Esophagus (tissue), 2 donors: ENCODE measurements at regions not wholly inside any gene's neighbourhood (a gene's known extent, or its start where the extent isn't known, plus 50 kb on each side); places are given as distances from the start of the nearest gene placed in this dataset.

Source experiments
- H3K27ac ChIP-seq, 2 donors: one replicate each; pipeline ENCODE4 v1.5.1; 2013; ENCODE audit warnings: low read depth in 2 of 2, mild to moderate bottlenecking in 2 of 2, inconsistent platforms in 1 of 2, low read length in 1 of 2, moderate library complexity in 1 of 2
- H3K27me3 ChIP-seq, 2 donors: one replicate each; pipeline ENCODE4 v1.6.1; 2013; ENCODE audit warnings: low read length in 2 of 2, control low read depth in 1 of 2, mild to moderate bottlenecking in 1 of 2; ENCODE audit not compliant: insufficient read depth in 2 of 2, control insufficient read depth in 1 of 2
- H3K36me3 ChIP-seq, 2 donors: one replicate each; pipeline ENCODE4 v1.6.1; 2013; ENCODE audit warnings: low read length in 1 of 2; ENCODE audit not compliant: control insufficient read depth in 2 of 2, insufficient read depth in 2 of 2
- H3K4me1 ChIP-seq, 2 donors: one replicate each; pipeline ENCODE4 v1.6.1; 2013; ENCODE audit warnings: low read length in 1 of 2; ENCODE audit not compliant: control insufficient read depth in 2 of 2, insufficient read depth in 2 of 2
- H3K4me3 ChIP-seq, 2 donors: one replicate each; pipeline ENCODE4 v1.5.1; 2013; ENCODE audit warnings: low read length in 2 of 2, mild to moderate bottlenecking in 2 of 2, low read depth in 1 of 2, moderate library complexity in 1 of 2
- H3K9me3 ChIP-seq, 2 donors: one replicate each; pipeline ENCODE4 v1.6.1; 2013; ENCODE audit warnings: mild to moderate bottlenecking in 2 of 2, low read depth in 1 of 2, low read length in 1 of 2, moderate library complexity in 1 of 2; ENCODE audit not compliant: control insufficient read depth in 2 of 2, insufficient read depth in 1 of 2
- WGBS, 2 donors: extraction: QIAGEN DNeasy Blood & Tissue Kit; methylation state at CpG; one replicate each; pipeline ENCODE4 v1.1.7; 2013; 5-methylcytosine and 5-hydroxymethylcytosine counted together
- donor health status: healthy with polysubstance abuse.
- donor health status: Bipolar disorder and iron deficiency.

DNA sequence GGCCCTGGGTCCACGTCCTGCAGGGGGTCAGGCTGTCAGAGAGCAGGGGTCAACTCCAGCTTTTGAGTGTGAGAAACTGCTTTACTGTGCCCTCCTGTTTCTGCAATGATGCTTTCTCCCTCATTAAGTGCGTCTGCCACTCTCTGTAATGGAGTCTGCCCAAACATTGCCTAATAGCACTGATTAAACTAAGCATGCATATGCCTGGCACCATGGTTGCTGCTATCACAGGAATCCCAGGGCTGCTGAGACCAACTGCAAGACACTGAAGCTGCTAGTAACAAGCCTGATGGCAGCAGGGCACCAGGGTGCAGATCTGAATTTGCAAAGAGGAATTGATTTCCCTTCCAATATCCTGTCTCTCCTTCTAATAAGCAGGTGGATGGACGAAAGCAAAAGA lies 125.3 kb downstream of the SLC24A2 start:
- WGBS, 2 donors, result 52 to 57% methylated on average over 3 of the region's 3 CpGs
- Histone ChIP-seq H3K9me3 (peaks cover 0 to 2% of the 10 kb centered on the region in 2 donors), H3K4me1 (no peaks in the 10 kb centered on the region), H3K4me3 (no peak overlapping the region), H3K27ac (no peak overlapping the region), H3K27me3 (no peaks in the 10 kb centered on the region), H3K36me3 (no peaks in the 10 kb centered on the region)

DNA sequence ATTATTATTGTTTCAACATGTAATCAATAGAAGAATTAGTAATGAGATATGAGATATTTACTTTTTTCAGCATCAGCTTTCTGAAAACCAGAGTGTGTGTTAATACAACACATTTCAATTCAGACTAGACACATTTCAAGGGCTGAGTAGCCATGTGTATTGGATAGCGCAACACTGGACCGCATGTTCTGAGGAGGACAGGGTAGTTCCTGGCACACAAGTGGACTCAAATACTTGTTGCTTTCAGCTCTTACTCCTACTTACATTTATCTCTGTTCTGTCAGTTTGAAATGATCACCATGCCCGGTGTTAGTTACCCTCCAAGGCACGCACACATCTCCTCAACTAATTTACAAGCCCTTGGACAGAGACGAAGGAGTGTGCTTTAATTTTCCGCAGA lies 126.6 kb downstream of the SLC24A2 start:
- H3K9me3 ChIP-seq, result no peaks in the 10 kb centered on the region
- 84 to 87% methylated on average over 6 of the region's 6 CpGs for WGBS, 2 donors
- no peak overlapping the region for H3K4me3 ChIP-seq
- H3K27ac ChIP-seq, result no peak overlapping the region
- H3K27me3 ChIP-seq, result no peaks in the 10 kb centered on the region
- no peaks in the 10 kb centered on the region for H3K4me1 ChIP-seq
- H3K36me3 ChIP-seq, result no peaks in the 10 kb centered on the region

DNA sequence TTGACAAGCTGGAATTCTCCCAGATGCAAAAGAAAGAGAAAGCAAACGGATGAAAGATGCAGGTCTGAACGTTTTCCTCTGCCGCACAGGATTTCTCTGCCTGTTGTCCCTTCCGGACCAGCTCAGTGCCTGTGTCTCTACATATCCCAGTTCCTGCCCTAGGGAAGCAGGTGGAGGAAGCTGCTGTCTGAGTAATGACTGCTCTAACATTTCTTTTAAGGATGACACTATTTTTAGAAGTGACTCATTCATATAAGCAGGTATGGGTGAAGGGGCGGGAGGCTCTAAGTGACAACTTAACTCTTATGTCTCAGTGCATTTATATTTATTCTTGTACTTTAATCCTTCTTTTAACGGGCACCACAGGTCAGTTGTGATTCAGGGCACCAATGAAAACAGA lies 128.8 kb downstream of the SLC24A2 start:
- no peak overlapping the region for H3K4me3 ChIP-seq
- H3K4me1 ChIP-seq, result no peaks in the 10 kb centered on the region
- H3K27ac ChIP-seq, result no peak overlapping the region
- H3K27me3 ChIP-seq, result no peaks in the 10 kb centered on the region
- no peaks in the 10 kb centered on the region for H3K36me3 ChIP-seq
- WGBS, 2 donors, result 26 to 43% methylated on average over 6 of the region's 6 CpGs
- no peaks in the 10 kb centered on the region for H3K9me3 ChIP-seq

DNA sequence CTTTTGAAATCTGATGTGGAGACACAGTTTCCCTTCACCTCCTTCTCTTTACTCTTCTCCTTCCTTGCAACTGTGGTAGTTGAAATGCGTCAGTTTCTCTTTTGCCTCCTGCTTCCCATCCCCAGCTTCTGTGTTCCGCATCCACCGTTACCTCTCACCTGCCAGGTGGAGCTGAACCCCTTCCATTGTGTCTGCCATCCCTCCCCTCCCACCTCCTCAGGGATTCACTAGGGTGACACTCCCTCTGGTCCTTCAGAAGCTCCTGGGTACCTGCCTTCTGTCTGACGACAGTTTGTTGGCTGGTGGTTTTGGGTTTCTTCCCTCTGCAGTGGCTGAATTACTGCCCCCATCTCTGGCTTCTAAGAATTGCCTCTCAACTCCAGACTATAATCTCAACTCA lies 132.1 kb downstream of the SLC24A2 start:
- H3K4me3 ChIP-seq, result no peak overlapping the region
- H3K27me3 ChIP-seq, result no peaks in the 10 kb centered on the region
- H3K27ac ChIP-seq, result no peak overlapping the region
- H3K9me3 ChIP-seq, result no peaks in the 10 kb centered on the region
- 63 to 67% methylated on average over 4 of the region's 4 CpGs for WGBS, 2 donors
- H3K36me3 ChIP-seq, result no peaks in the 10 kb centered on the region
- no peaks in the 10 kb centered on the region for H3K4me1 ChIP-seq

DNA sequence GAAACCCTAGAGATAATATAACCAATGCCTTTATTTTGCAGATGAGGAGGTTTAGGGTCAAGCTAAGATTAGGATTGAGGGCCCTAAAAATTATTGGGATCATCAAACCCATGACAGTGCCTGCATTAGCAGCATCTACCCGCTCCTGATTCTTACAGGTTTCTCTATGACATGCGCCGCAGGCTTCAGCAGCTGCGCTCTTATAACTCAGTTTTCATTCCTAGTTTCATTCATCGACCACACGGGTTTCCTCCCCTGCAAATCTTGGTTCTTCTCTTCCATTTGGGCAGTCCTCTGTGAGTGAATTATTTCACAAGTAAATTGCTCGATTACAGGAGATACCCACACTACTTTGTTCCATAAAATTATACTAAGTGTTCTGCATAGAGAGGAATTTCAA lies 137.2 kb downstream of the SLC24A2 start:
- Histone ChIP-seq H3K27me3 (no peaks in the 10 kb centered on the region), H3K27ac (no peak overlapping the region), H3K9me3 (no peaks in the 10 kb centered on the region), H3K4me3 (no peak overlapping the region), H3K36me3 (no peaks in the 10 kb centered on the region), H3K4me1 (no peaks in the 10 kb centered on the region)
- 87 to 90% methylated on average over 7 of the region's 7 CpGs for WGBS, 2 donors

DNA sequence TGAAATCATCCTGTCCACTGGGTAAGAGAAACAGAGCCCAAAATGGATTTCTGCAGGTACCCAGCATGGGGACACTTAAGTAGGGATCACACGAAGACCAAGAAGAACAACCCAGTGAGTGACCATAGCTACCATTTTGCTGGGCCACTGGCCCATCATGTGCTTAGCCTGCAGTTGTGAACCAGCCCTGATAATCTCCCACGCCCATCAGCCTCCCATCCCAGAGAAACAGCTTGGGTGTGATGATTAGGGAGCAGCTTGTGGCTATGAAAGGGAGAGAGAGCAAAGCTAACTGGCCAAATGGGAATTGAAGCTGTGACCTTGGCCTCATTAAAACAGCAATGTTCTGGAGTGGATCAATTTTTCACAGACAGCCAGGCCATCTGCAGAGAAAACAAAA lies 138.5 kb downstream of the SLC24A2 start:
- Histone ChIP-seq H3K27ac (no peak overlapping the region), H3K4me3 (no peak overlapping the region), H3K27me3 (no peaks in the 10 kb centered on the region), H3K36me3 (no peaks in the 10 kb centered on the region), H3K4me1 (no peaks in the 10 kb centered on the region), H3K9me3 (no peaks in the 10 kb centered on the region)
- WGBS, 2 donors, result 68 to 73% methylated on average over 2 of the region's 2 CpGs

DNA sequence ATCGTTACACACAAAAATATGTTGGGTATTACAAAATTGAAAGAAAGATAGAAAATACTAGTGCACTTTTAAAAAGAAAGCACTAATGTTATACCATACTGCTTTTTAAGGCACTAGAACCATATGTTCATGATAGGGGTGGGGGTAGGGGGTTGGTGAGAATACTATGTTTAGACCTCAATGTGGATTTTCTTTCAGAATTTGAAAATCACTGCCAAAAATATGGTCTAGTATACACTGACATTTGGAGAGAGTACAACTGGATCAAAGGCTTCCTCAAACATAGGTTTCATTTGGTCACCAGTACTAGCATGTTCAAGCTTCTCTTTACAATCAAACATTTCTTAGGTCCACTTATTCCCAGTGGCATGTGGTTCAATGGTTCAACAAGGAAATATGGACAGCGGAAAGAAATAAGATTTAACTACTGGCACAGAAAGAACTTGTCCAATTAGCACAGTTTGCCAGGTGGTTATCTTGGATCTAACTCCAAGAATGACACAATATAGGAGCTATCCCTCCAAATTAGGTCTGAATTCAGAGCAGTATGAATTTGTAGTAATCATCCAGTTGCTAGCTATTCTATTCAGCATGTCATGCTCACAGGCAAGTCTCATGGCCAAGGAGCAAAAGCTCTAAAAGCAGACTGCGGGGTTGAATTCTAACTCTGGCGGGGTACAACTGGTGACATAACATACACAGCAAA lies 139.3 kb downstream of the SLC24A2 start:
- 55 to 66% methylated on average over 4 of the region's 4 CpGs for WGBS, 2 donors
- no peaks in the 10 kb centered on the region for H3K4me1 ChIP-seq
- H3K4me3 ChIP-seq, result no peak overlapping the region
- H3K36me3 ChIP-seq, result no peaks in the 10 kb centered on the region
- no peaks in the 10 kb centered on the region for H3K27me3 ChIP-seq
- no peak overlapping the region for H3K27ac ChIP-seq
- no peaks in the 10 kb centered on the region for H3K9me3 ChIP-seq

DNA sequence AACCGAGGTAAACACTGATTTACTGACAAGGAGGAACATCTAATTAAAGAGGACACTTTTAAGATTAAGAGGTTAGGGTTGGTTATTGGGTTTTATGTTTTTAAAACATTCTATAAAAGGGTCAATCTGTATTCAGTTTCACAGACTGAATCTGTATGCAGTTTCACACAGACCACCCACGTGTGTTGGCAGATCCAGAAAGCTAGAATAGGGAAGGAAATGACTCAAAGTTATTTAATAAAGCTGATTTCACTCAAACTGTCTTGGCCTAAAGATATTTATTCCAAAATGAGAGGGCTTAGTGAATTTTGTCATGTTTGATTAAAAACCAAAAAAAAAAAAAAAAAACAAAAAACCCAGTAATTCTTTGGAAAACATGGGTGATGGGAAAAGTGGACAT lies 140.2 kb downstream of the SLC24A2 start:
- WGBS, 2 donors, result 34 to 47% methylated on average over 2 of the region's 2 CpGs

DNA sequence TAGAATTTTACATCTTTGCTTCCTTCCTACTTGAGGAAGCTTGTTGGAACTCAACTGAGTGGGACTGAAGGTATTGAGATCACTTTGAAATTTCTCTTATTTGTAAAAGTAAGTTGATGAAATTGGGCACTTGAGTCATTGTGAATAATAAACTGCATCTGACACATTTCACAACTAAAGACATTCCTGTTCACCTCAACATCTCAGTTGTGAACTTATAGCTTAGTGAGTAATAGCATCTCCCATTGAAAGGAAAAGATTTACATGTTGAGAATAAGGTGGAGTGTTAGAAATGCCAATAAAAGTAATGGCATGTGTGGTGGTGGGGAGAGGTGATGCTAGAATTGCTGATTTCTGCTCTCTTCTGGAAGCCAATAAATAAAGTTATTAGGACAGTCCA lies 145.0 kb downstream of the SLC24A2 start:
- H3K27me3 ChIP-seq, result no peaks in the 10 kb centered on the region
- no peaks in the 10 kb centered on the region for H3K4me1 ChIP-seq

More for the DNA sequence above, 140.2 kb downstream of the SLC24A2 start:
- H3K27ac ChIP-seq, result no peak overlapping the region
- H3K4me1 ChIP-seq, result no peaks in the 10 kb centered on the region
- H3K27me3 ChIP-seq, result no peaks in the 10 kb centered on the region
- no peaks in the 10 kb centered on the region for H3K36me3 ChIP-seq
- H3K9me3 ChIP-seq, result no peaks in the 10 kb centered on the region
- H3K4me3 ChIP-seq, result no peak overlapping the region

DNA sequence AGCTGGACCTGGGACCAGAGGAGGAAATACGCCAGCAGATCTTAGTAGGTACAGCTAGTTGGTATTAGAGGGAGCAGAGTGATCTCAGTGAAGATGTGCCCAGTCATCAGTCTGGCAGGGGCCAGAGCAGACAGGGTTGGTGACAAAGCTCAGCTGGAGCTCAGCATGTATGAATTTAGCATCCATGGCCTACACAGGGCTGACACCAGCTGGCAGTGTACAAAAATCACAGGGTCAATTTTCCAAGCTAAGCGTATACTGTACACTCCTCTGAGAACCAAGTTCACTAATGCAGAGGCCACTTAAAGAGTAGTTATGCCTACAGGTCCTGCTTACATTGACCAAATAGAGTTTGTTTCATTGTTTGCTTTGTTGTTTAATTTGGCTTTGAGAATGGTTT lies 146.6 kb downstream of the SLC24A2 start:
- Histone ChIP-seq H3K36me3 (no peaks in the 10 kb centered on the region), H3K9me3 (no peaks in the 10 kb centered on the region), H3K4me1 (no peaks in the 10 kb centered on the region), H3K27ac (no peak overlapping the region), H3K4me3 (no peak overlapping the region), H3K27me3 (no peaks in the 10 kb centered on the region)
- 83 to 85% methylated on average over 2 of the region's 2 CpGs for WGBS, 2 donors

More for the DNA sequence above, 145.0 kb downstream of the SLC24A2 start:
- Histone ChIP-seq H3K9me3 (no peaks in the 10 kb centered on the region), H3K4me3 (no peak overlapping the region), H3K36me3 (no peaks in the 10 kb centered on the region), H3K27ac (no peak overlapping the region)
